M059J (cell line): ENCODE measurements at regions not wholly inside any gene's neighbourhood (a gene's known extent, or its start where the extent isn't known, plus 50 kb on each side); places are given as distances from the start of the nearest gene placed in this dataset.
A peak's percentile ranks its signal among the peaks of the same experiment; 100 is the strongest.

Experiments used
- DNase-seq: peaks from one replicate; pipeline ENCODE4 v3.0.0-alpha.2; 2012; ENCODE audit warnings: low read depth

GRCh38 chrX:109312757-109313156 is 169.1 kb downstream of the GUCY2F start:
- no peak for DNase-seq

GRCh38 chrX:109310031-109310430 is 171.9 kb downstream of the GUCY2F start:
- no peak for DNase-seq

- no peak for DNase-seq
Measured at GRCh38 chrX:109301177-109301576, 180.7 kb downstream of the GUCY2F start.

GRCh38 chrX:109300415-109300814 is 181.5 kb downstream of the GUCY2F start:
- DNase-seq: no peak

- DNase-seq: no peak
Measured at GRCh38 chrX:109299091-109299490, 182.8 kb downstream of the GUCY2F start.

GRCh38 chrX:109294097-109294814 is 187.6 kb downstream of the GUCY2F start:
- no peak for DNase-seq

GRCh38 chrX:109283870-109284269 is 198.0 kb downstream of the GUCY2F start:
- DNase-seq: no peak

GRCh38 chrX:109281483-109282275 is 200.2 kb downstream of the GUCY2F start:
- no peak for DNase-seq

- no peak for DNase-seq
Measured at GRCh38 chrX:109274806-109275205, 207.1 kb downstream of the GUCY2F start.

GRCh38 chrX:109270580-109271484 is 211.1 kb downstream of the GUCY2F start:
- peak; percentile 25 for DNase-seq

- no peak for DNase-seq
Measured at GRCh38 chrX:109268340-109268739, 213.5 kb downstream of the GUCY2F start.

GRCh38 chrX:109266034-109266433 is 215.9 kb downstream of the GUCY2F start:
- DNase-seq: no peak

GRCh38 chrX:109264878-109265277 is 217.0 kb downstream of the GUCY2F start:
- DNase-seq: no peak

GRCh38 chrX:109261279-109261678 is 220.6 kb downstream of the GUCY2F start:
- no peak for DNase-seq

GRCh38 chrX:109252789-109253188 is 229.1 kb downstream of the GUCY2F start:
- DNase-seq: no peak

GRCh38 chrX:109218761-109219160 is 263.1 kb downstream of the GUCY2F start:
- no peak for DNase-seq

- DNase-seq: no peak
Measured at GRCh38 chrX:109199726-109200125, 282.2 kb downstream of the GUCY2F start.

- DNase-seq: no peak
Measured at GRCh38 chrX:109190542-109190941, 291.3 kb downstream of the GUCY2F start.

- no peak for DNase-seq
Measured at GRCh38 chrX:109187473-109188168, 294.3 kb downstream of the GUCY2F start.

- DNase-seq: no peak
Measured at GRCh38 chrX:109186939-109187338, 294.9 kb downstream of the GUCY2F start.

GRCh38 chrX:109184506-109185139 is 297.3 kb downstream of the GUCY2F start:
- DNase-seq: no peak
